BJ (cell line): ENCODE measurements at regions not wholly inside any gene's neighbourhood (a gene's known extent, or its start where the extent isn't known, plus 50 kb on each side); places are given as distances from the start of the nearest gene placed in this dataset.

Experiments
- CTCF ChIA-PET: fragments of 350-600 bp; formaldehyde crosslinking; extraction: SDS; loops from one replicate; lab custom pipeline; 2021; ENCODE audit warnings: antibody characterized with exemption, inconsistent platforms; lab: Yijun Ruan, JAX
- POLR2A ChIA-PET: fragments of 300-600 bp; sonication (Branson Sonifier 250); formaldehyde crosslinking; extraction: SDS; loops from one replicate; lab custom pipeline; 2021; ENCODE audit warnings: antibody characterized with exemption; lab: Charles Lee
- DNase-seq: peaks from one replicate; pipeline ENCODE4 v3.0.0-alpha.2; 2011; ENCODE audit warnings: low read depth
- H3K27me3 ChIP-seq: 2 replicates; pipeline ENCODE4 v1.6.0; 2011; ENCODE audit warnings: low read length; ENCODE audit not compliant: control insufficient read depth, insufficient read depth
- H3K36me3 ChIP-seq: 2 replicates; pipeline ENCODE4 v1.5.1; 2011; ENCODE audit warnings: low read length; ENCODE audit not compliant: control insufficient read depth, insufficient read depth
- H3K4me3 ChIP-seq: 2 replicates; pipeline ENCODE4 v1.5.1; 2011; ENCODE audit warnings: low read depth, mild to moderate bottlenecking, control low read depth, low read length
- TF ChIP-seq, protein P1 (sequence below): IDR thresholded peaks from 2 replicates; pipeline ENCODE4 v1.5.1; 2011; ENCODE audit warnings: low read depth, mild to moderate bottlenecking, control low read depth, inconsistent platforms, low read length, moderate library complexity; ENCODE audit not compliant: insufficient read depth

DNA sequence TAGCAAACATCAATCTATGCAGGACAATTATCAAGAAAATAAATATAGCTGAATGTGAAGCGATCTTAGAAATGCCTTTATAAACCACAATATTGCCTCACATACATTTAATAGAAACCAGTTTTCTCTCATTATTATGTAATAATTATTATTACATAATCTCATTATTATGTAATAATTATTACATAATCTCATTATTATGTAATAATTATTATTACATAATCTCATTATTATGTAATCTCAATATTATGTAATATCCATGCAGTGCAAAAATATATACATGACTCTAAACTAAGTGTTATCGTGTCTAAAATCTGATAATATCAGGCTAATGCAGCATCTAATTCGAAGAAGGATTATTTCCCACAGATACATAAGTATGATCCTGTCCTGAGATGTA lies 563.9 kb upstream of the SEMA6A start:
- H3K27me3 ChIP-seq, result no peaks in the 10 kb centered on the region
- no peak for DNase-seq
- CTCF ChIA-PET, result no interaction called here
- TF ChIP-seq, protein P1, sequence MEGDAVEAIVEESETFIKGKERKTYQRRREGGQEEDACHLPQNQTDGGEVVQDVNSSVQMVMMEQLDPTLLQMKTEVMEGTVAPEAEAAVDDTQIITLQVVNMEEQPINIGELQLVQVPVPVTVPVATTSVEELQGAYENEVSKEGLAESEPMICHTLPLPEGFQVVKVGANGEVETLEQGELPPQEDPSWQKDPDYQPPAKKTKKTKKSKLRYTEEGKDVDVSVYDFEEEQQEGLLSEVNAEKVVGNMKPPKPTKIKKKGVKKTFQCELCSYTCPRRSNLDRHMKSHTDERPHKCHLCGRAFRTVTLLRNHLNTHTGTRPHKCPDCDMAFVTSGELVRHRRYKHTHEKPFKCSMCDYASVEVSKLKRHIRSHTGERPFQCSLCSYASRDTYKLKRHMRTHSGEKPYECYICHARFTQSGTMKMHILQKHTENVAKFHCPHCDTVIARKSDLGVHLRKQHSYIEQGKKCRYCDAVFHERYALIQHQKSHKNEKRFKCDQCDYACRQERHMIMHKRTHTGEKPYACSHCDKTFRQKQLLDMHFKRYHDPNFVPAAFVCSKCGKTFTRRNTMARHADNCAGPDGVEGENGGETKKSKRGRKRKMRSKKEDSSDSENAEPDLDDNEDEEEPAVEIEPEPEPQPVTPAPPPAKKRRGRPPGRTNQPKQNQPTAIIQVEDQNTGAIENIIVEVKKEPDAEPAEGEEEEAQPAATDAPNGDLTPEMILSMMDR, result no peak
- POLR2A ChIA-PET, result no interaction called here
- H3K36me3 ChIP-seq, result no peaks in the 10 kb centered on the region
- H3K4me3 ChIP-seq, result no peak overlapping the region

DNA sequence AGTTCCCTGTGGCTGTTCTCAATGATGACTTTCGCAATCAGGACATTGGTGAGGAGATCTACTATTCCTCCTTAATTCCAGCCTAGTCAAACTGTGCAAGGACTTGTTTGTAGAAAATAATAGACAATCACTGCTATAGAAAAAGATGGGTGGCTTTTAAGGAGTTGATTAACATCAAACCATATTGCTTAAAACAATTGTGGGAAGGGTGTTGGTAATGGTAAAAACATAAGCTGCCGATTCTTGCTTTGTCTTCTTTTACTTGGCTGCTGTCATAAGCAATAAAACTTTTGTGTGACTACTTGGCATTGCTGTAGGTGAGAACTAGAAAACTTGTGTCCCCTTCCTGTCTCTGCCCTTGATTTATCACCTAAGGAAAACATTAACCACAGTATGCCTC lies 561.2 kb upstream of the SEMA6A start:
- TF ChIP-seq, protein P1, result no peak
- H3K4me3 ChIP-seq, result no peak overlapping the region
- DNase-seq, result no peak
- ChIA-PET POLR2A (no interaction called here), CTCF (no interaction called here)
- no peaks in the 10 kb centered on the region for H3K27me3 ChIP-seq
- H3K36me3 ChIP-seq, result no peaks in the 10 kb centered on the region

GRCh38 chr5:117133198-117133597 lies 558.6 kb upstream of the SEMA6A start:
- ChIA-PET POLR2A (no interaction called here), CTCF (no interaction called here)
- no peak overlapping the region for H3K4me3 ChIP-seq
- H3K36me3 ChIP-seq, result no peaks in the 10 kb centered on the region
- DNase-seq, result no peak
- TF ChIP-seq, protein P1, result no peak
- H3K27me3 ChIP-seq, result no peaks in the 10 kb centered on the region

- no peaks in the 10 kb centered on the region for H3K36me3 ChIP-seq
- ChIA-PET CTCF (no interaction called here), POLR2A (no interaction called here)
- no peak for DNase-seq
- H3K4me3 ChIP-seq, result no peak overlapping the region
- TF ChIP-seq, protein P1, result no peak
- no peaks in the 10 kb centered on the region for H3K27me3 ChIP-seq
These were observed 557.3 kb upstream of the SEMA6A start for GRCh38 chr5:117131876-117132275.

DNA sequence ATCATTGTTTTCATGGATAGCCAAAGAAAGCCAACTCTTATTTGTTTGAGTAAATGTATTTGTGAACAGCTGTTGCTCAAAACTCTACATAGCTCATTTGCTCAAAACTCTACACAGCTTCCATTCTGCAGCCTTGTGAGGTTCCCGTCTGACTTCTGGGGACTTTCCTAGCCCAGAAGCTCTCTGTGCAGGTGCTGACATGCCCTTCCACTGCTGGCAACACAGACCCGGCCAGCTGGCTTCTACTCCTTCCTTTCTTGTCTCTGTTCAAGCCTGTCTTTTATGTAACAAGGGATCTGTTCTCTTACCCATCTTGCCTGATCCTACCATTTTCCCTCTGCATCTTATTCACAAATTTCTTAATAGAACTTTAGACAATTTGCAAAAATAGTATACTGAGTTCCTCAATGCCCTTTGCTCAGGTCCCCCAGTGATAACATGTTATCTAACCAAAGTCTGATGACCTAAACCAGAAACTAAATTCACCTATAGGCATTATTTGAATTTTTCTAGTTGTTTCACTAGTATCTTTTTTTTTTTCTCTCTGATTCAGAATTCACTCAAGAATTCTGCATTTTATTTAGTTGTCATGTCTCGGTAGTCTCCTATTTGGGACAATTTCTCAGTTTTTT lies 556.5 kb upstream of the SEMA6A start:
- ChIA-PET CTCF (no interaction called here), POLR2A (no interaction called here)
- DNase-seq, result no peak
- TF ChIP-seq, protein P1, result no peak
- no peaks in the 10 kb centered on the region for H3K27me3 ChIP-seq
- H3K36me3 ChIP-seq, result no peaks in the 10 kb centered on the region
- no peak overlapping the region for H3K4me3 ChIP-seq
